IPS-15b (cell line): ENCODE measurements at regions not wholly inside any gene's neighbourhood (a gene's known extent, or its start where the extent isn't known, plus 50 kb on each side); places are given as distances from the start of the nearest gene placed in this dataset.

Experiments
- H3K27me3 ChIP-seq: one replicate; pipeline ENCODE4 v1.6.1; 2013; ENCODE audit warnings: low read length; ENCODE audit not compliant: control insufficient read depth, insufficient read depth
- H3K36me3 ChIP-seq: one replicate; pipeline ENCODE4 v1.6.1; 2013; ENCODE audit warnings: low read length; ENCODE audit not compliant: control insufficient read depth, insufficient read depth
- H3K4me1 ChIP-seq: one replicate; pipeline ENCODE4 v1.6.1; 2013; ENCODE audit warnings: mild to moderate bottlenecking, low read length; ENCODE audit not compliant: control insufficient read depth, insufficient read depth
- H3K4me3 ChIP-seq: one replicate; pipeline ENCODE4 v1.5.1; 2013; ENCODE audit warnings: low read depth, low read length
- H3K9ac ChIP-seq: one replicate; pipeline ENCODE4 v1.6.1; 2013; ENCODE audit warnings: low read depth, mild to moderate bottlenecking, low read length
- H3K9me3 ChIP-seq: one replicate; pipeline ENCODE4 v1.6.1; 2013; ENCODE audit warnings: mild to moderate bottlenecking, low read length; ENCODE audit not compliant: control insufficient read depth, insufficient read depth

DNA sequence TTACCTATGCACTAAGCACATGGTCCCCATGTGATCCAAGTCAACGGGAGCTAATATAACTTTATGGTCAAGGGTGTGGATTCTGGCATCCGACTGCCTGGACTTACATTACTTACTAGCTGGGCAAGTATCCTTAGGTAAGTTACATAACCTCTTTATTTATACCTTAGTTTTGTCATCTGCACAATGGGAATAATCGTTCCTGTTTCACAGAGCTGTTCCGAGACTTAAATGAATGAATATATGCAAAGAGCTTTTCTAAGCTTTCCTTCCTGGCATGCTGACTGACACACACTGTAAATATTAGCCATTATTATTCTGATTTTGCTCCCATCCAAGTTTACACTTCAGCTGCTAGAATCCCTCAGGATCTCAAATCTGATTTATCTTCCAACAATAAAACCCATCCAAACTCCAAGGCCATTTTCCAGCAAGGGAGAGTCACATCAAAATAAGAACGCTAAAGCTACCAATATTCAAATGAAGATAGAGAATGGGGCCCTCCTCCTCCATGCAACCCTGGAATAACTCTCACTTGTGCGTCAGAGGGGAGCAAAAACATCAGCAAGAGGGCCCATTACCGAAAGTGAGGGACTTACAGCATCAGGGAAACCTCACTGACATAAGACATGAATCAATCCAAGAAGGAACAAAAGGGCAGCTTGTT, 115.6 kb upstream of the KAZN start:
- no peaks in the 10 kb centered on the region for H3K4me1 ChIP-seq
- H3K4me3 ChIP-seq: no peak overlapping the region
- H3K36me3 ChIP-seq: no peaks in the 10 kb centered on the region
- no peaks in the 10 kb centered on the region for H3K27me3 ChIP-seq
- no peaks in the 10 kb centered on the region for H3K9me3 ChIP-seq
- no peak overlapping the region for H3K9ac ChIP-seq

DNA sequence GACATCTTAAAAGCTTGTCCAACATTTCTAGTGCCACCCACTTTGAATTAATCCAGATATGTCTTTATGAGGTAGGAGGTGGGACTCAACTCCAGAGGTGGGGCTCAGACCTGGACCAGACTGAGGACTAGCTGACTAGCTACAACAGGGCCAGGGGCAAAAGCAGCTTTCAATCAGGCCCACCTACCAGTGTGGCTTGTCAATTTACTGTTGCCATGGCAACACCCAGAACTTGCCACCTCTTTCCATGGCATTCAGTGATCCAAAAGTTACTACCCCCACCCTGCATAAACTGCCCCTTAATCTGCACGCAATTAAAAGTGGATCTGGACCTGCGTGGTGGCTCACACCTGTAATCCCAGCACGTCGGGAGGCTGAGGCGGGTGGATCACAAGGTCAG, 113.2 kb upstream of the KAZN start:
- Histone ChIP-seq H3K9ac (no peak overlapping the region), H3K4me1 (no peaks in the 10 kb centered on the region), H3K9me3 (no peaks in the 10 kb centered on the region), H3K36me3 (no peaks in the 10 kb centered on the region), H3K27me3 (no peaks in the 10 kb centered on the region), H3K4me3 (no peak overlapping the region)

DNA sequence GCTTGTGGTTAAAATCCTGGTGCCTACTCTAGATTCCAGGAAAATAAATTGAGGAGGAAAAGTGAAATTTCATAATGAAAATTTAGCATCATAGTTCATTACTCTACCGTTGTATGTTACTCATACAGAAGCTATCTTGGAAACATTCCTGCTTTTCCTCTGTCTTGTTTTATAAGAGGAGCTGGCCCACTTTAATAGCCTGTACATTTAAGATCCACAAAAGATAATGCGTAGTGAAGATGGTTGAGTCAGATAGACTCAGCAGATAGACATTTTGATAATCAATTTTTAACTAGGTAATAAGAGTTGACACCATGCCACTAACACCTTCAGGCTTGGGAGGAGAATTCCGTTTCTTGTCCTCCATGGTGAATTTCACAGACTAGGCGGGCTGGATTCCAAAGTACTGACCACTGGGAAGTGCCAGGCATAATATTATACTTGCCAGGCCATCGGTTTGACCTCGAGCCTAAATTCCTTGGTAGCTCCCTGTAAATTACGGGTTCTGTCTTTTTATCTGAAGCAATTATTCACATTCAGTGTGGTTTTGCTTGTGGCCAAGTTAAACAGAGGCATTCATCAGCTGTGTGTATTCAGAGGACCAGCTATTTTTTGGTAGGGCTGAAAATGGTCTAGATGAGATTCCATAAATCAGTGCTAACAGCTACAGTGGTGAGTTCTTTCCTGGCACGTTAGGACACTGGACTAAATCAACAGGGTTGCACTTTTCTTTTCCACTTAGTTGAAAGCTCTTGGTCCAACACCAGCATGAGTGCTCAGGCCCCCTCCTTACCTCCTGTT, 111.9 kb upstream of the KAZN start:
- Histone ChIP-seq H3K4me1 (no peaks in the 10 kb centered on the region), H3K9ac (no peak overlapping the region), H3K4me3 (no peak overlapping the region), H3K27me3 (no peaks in the 10 kb centered on the region), H3K9me3 (no peaks in the 10 kb centered on the region), H3K36me3 (no peaks in the 10 kb centered on the region)

DNA sequence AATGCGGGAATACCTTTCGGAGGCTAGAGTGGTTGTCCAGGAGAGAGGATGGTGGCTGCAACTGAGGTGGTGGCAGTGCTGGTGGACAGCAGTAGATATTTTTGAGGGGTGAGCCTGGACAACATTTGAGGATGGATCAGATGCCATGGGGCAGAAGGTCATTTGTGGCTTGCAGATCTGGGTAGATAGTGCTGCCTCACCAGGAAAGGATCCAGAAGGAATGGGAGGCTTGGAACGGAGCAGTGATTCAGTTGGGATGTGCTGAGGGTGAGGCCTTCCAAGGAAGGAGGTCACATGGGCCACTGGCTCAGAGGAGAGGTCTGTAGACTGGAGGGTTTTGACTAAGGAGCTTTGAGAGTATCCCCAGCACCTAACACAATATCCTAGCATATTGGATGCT, 110.8 kb upstream of the KAZN start:
- Histone ChIP-seq H3K9me3 (no peaks in the 10 kb centered on the region), H3K4me3 (no peak overlapping the region), H3K27me3 (no peaks in the 10 kb centered on the region), H3K4me1 (no peaks in the 10 kb centered on the region), H3K9ac (no peak overlapping the region), H3K36me3 (no peaks in the 10 kb centered on the region)

DNA sequence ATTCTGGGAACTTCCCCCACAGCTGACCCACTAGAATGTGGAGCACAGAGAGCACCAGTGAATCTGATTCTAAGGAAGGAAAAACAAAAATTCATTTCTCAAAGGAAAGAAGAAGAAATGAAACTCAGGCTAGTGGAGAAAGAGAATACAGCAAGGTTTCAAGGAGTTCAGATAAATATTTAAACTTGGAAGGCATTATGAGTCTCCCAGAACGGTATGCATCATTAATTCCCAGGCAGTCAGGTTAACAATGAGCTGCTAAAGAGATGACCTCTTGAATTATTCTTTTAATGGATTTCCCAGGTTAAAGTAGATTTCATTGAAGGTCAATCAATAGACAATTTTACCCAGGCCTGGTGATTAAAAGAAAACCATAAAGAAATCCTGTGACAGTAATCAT, 103.6 kb upstream of the KAZN start:
- no peak overlapping the region for H3K4me3 ChIP-seq
- H3K9me3 ChIP-seq: no peaks in the 10 kb centered on the region
- no peaks in the 10 kb centered on the region for H3K27me3 ChIP-seq
- no peak overlapping the region for H3K9ac ChIP-seq
- H3K4me1 ChIP-seq: no peaks in the 10 kb centered on the region
- H3K36me3 ChIP-seq: no peaks in the 10 kb centered on the region

DNA sequence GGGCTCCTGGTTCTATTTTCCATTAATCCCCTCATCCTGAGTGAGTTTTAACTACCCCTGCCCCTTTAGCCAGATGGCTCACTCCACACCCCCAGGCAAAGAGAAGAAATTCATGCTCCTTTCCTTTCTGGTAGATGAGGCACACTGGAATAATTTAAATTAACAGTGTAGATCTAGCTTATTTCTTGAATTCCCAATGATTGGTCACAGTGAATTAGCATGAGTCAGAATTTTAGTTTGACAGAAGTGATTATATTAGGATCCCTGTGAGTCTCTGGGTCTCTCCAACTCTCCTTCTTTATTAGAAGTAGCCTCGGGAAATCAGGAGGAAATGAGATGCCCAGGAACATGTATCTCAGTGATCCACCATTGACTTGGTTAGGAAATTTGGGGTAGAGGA, 103.1 kb upstream of the KAZN start:
- H3K36me3 ChIP-seq: no peaks in the 10 kb centered on the region
- H3K27me3 ChIP-seq: no peaks in the 10 kb centered on the region
- no peak overlapping the region for H3K9ac ChIP-seq
- H3K4me3 ChIP-seq: no peak overlapping the region
- no peaks in the 10 kb centered on the region for H3K9me3 ChIP-seq
- no peaks in the 10 kb centered on the region for H3K4me1 ChIP-seq

DNA sequence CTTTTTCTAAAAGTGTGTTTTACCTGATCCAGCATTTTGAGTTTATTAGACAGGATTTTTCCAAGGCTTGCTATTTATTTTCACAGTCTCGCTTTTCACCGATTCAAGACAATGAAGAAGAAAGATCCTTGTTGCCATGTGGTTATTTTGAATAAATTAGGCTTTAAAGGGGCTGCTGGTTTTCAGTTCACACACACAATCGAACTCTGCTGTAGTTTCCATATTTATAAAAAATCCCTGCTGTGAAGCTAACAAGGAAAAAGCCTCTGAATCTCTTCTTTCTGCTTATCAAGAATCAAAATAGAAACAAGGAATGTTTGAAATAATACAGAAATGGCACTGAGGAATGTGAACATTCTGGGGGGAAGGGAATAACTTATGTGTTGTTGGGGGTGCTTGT, 102.5 kb upstream of the KAZN start:
- no peaks in the 10 kb centered on the region for H3K27me3 ChIP-seq
- no peaks in the 10 kb centered on the region for H3K9me3 ChIP-seq
- no peak overlapping the region for H3K9ac ChIP-seq
- no peak overlapping the region for H3K4me3 ChIP-seq
- H3K4me1 ChIP-seq: no peaks in the 10 kb centered on the region
- H3K36me3 ChIP-seq: no peaks in the 10 kb centered on the region

DNA sequence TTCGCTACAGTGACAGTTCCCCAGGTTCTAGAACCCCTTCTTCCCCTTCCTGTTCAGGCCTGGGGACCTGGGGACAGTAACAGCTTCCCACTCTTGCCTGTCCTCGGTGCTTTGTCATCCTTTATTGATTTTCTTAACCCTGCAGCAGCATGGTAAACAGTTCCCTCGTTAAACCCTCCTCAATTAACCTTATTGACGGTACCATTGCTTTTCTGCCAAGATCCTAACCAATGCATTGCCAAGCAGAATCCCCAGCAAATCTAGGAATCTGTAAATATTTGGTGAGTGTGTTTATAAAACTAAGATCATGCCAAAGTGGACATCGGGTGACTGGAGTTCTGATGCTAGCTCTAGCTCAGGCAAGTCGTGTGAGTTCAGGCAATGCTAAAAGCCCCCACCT, 99.6 kb upstream of the KAZN start:
- Histone ChIP-seq H3K9me3 (no peaks in the 10 kb centered on the region), H3K9ac (no peak overlapping the region), H3K4me3 (no peak overlapping the region), H3K36me3 (no peaks in the 10 kb centered on the region), H3K27me3 (no peaks in the 10 kb centered on the region), H3K4me1 (no peaks in the 10 kb centered on the region)

DNA sequence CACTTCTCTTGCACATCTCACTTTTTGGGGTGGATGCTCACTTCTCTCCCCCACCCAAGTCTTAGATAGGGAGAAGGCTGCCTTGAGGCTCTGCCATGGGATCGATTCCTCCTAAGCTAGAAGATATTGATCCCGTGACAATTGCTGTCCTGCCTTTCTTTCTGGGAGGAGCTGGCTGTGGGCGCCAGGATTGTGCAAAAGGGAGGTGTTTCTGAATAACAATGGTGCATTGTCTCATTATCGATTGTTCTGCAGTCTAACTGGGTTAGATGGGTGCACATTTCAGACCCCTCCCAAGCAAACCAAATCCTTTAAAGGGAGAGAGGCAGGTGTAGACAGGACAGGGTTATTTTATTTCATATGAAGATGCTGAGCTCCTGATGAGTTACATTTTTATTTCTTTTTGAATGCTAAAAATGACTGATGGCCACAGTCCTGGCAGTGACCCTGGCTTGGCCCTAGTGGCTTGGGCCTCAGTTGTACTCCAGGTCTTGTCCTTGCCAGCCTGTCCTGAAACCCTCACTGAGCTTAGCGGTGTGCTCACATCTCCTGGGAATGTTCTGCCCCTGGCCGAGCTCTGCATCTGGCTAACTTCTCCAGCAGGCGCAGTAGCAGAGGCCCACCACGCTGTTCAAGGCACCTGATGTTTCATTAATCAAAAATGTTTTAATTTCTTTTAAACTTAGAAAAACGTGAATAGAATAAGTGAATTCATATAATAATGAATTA, 99.0 kb upstream of the KAZN start:
- no peak overlapping the region for H3K9ac ChIP-seq
- H3K36me3 ChIP-seq: no peaks in the 10 kb centered on the region
- no peak overlapping the region for H3K4me3 ChIP-seq
- peaks cover 3% of the 10 kb centered on the region for H3K4me1 ChIP-seq
- H3K27me3 ChIP-seq: peaks cover 2% of the 10 kb centered on the region
- H3K9me3 ChIP-seq: no peaks in the 10 kb centered on the region

DNA sequence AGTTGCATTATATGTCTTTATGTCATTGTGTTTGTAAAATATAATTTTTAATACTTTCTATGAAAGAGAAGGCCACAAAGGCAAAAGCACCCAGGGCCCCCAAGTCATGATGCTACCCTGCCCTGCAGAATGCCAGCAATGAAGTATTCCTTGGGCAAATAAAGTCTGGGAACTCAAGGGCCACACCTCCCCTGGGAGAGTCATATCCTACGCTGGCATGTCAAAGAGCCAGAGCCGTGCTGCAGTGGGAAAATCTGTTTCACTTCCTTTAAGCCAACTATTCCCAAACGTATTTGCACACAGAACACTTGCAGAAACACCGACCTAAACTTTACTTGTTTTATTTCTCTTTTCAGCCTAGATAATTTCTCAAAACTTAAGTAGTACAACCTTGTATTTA, 98.4 kb upstream of the KAZN start:
- Histone ChIP-seq H3K4me1 (peaks cover 3% of the 10 kb centered on the region), H3K9me3 (no peaks in the 10 kb centered on the region)

DNA sequence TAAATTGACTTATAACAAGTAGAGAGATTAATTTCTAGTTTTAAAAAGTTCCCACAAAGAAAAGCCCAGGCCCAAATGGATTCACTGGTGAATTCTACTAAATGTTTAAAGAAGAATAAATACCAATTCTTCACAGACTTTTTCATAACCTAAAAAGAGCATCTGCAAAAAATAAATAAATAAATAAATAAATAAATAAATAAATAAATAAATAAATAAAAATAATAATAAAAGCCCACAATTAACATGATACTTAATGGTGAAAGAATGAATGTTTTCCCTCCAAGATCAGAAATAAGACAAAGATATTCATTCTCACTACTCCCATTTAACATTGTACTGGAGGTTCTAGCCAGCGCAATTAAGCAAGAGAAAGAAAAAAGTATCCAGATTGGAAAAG, 97.6 kb upstream of the KAZN start:
- Histone ChIP-seq H3K4me1 (peaks cover 3% of the 10 kb centered on the region), H3K4me3 (no peak overlapping the region), H3K9me3 (no peaks in the 10 kb centered on the region), H3K27me3 (peaks cover 2% of the 10 kb centered on the region), H3K36me3 (no peaks in the 10 kb centered on the region), H3K9ac (no peak overlapping the region)

More for the DNA sequence above, 98.4 kb upstream of the KAZN start:
- Histone ChIP-seq H3K27me3 (peaks cover 2% of the 10 kb centered on the region), H3K9ac (no peak overlapping the region), H3K4me3 (no peak overlapping the region), H3K36me3 (no peaks in the 10 kb centered on the region)

DNA sequence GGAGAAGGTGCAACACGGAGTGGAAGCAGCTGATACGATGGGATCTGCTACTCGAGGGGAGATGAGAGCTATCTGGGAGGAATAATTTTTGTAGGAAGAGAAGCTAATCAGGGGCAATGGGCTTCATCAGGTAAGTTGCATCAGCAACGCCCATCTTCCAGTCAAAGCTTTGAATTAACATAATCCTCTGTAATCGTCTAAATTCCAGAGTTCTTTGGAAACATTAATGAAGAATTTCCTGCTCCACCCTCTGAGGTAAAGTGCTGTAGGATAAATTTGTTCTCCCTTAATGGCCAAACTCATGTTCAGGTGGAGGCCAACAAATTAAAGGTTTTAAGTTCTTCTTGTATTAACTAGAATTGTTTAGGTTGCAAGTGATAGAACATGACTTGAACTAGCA, 94.0 kb upstream of the KAZN start:
- H3K36me3 ChIP-seq: no peaks in the 10 kb centered on the region
- no peaks in the 10 kb centered on the region for H3K9me3 ChIP-seq
- no peak overlapping the region for H3K9ac ChIP-seq
- no peak overlapping the region for H3K4me3 ChIP-seq
- peaks cover 2% of the 10 kb centered on the region for H3K27me3 ChIP-seq
- H3K4me1 ChIP-seq: peaks cover 3% of the 10 kb centered on the region
